ENCODE measurements at regions not wholly inside any gene's neighbourhood (a gene's known extent, or its start where the extent isn't known, plus 50 kb on each side); places are given as distances from the start of the nearest gene placed in this dataset.
"Not testable (repeated sequence)": the region's sequence is repeated elsewhere in the genome, so short reads cannot be mapped to it uniquely, and the experiment has no call there.

DNA sequence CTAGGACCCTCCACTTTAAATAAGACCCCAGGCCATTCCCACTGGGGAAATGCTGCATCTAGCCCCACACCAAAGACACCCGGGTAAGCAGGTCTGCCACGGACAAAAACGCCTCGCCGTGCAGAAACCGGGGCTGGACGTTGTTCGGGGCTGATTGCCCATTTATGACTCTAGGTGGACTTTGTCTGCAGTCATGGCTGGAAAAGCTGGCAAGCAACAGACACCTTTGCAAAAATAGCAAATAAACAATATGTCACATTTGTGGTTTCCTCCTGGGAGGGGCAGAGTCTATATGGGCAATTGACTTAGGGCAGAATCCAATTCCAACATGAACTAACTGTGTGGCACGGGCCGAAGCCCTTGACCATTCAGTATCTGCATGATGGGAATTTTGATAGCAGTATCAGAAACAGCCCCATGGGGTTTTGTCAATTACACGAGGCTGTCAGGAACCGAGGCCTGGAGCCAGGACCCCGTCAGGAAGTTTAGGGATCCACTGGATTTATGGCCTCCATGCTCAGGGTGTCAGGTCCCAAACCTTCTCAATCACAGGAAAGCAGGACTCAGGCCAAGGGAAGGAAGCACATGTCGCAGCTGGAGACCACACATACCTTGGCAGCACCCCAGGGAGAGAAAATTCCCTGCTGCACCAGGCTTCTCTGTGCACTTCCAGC lies 172.8 kb downstream of the OR4M2 start:
- H2AFZ ChIP-seq (ENCODE audit: control insufficient read depth, low read length); H3K36me3 ChIP-seq (ENCODE audit: control insufficient read depth in 2 of 2, extremely low read depth in 1 of 2, insufficient read depth in 2 of 2, low read length in 2 of 2); H3K9ac ChIP-seq (ENCODE audit: control insufficient read depth, extremely low read depth, insufficient read depth, low read length); H3K79me2 ChIP-seq (ENCODE audit: control insufficient read depth, insufficient read depth, low read length); dilution Hi-C loops (cut with MboI; ENCODE audit: extremely low pct_ligation_motif_present, low sequenced_read_pairs); H4K20me1 ChIP-seq (ENCODE audit: control insufficient read depth, extremely low read depth, insufficient read depth, low read length); DNase-seq (ENCODE audit: low read depth, low spot score); H3K4me2 ChIP-seq (ENCODE audit: control insufficient read depth, extremely low read depth, insufficient read depth, low read depth, low read length); FAIRE-seq; H3K27me3 ChIP-seq (ENCODE audit: control insufficient read depth, extremely low read depth, insufficient read depth, low read length); H3K4me3 ChIP-seq (ENCODE audit: control insufficient read depth in 2 of 3, extremely low read depth in 1 of 3, insufficient read depth in 2 of 3, low read depth in 1 of 3, low read length in 3 of 3); H3K4me1 ChIP-seq (ENCODE audit: control insufficient read depth, extremely low read depth, insufficient read depth, low read length); H3K27ac ChIP-seq (ENCODE audit: control insufficient read depth, insufficient read depth, low read length); H3K9me1 ChIP-seq (ENCODE audit: control insufficient read depth, extremely low read depth, insufficient read depth, low read length): not testable (repeated sequence)
- H3K9me3 ChIP-seq (ENCODE audit: control insufficient read depth, low read depth, low read length) = peaks cover 60% of the 10 kb centered on the region

DNA sequence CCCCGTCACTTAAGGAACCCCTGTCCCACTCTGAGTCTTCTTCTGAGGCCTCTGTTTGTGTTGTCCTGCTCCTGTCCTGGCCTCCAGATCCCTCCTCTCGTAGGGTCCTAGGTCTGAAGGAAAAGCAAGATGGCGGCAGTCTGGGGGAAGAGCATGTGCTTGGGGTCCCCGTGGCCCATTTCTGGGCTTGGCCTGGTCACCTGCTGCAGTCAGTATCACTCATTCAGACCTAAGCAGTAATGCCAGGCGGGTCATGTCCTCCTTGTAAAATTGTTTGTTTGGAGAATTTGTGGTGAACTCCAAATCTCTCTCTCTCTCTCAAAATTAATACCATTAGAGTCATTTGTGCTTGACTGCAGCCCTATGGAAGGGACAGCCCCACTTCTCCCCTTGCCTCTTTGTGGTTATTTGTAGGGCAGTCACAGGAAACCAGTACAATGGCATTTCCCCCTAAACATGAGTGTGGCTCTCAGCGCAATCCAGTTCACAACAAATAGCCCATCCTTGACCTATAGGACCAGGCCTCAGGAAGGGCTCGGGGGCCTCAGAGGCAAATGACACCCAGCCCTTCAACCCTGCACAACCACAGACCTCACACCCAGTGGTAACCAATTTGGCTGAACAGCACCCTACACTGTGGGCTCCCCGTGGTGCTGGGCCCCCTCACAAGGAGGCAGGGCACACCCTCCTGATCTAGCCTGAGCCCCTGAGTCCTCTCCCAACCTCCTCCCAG lies 173.5 kb downstream of the OR4M2 start:
- Histone ChIP-seq H3K27ac (ENCODE audit: control insufficient read depth, insufficient read depth, low read length) (no peak overlapping the region), H3K4me3 (ENCODE audit: control insufficient read depth in 2 of 3, extremely low read depth in 1 of 3, insufficient read depth in 2 of 3, low read depth in 1 of 3, low read length in 3 of 3) (no peak overlapping the region), H3K4me1 (ENCODE audit: control insufficient read depth, extremely low read depth, insufficient read depth, low read length) (no peaks in the 10 kb centered on the region), H2AFZ (ENCODE audit: control insufficient read depth, low read length) (no peak overlapping the region), H3K27me3 (ENCODE audit: control insufficient read depth, extremely low read depth, insufficient read depth, low read length) (no peaks in the 10 kb centered on the region), H3K9me1 (ENCODE audit: control insufficient read depth, extremely low read depth, insufficient read depth, low read length) (no peaks in the 10 kb centered on the region), H3K36me3 (ENCODE audit: control insufficient read depth in 2 of 2, extremely low read depth in 1 of 2, insufficient read depth in 2 of 2, low read length in 2 of 2) (no peaks in the 10 kb centered on the region), H3K9ac (ENCODE audit: control insufficient read depth, extremely low read depth, insufficient read depth, low read length) (no peak overlapping the region), H3K4me2 (ENCODE audit: control insufficient read depth, extremely low read depth, insufficient read depth, low read depth, low read length) (no peak overlapping the region), H3K79me2 (ENCODE audit: control insufficient read depth, insufficient read depth, low read length) (no peaks in the 10 kb centered on the region), H3K9me3 (ENCODE audit: control insufficient read depth, low read depth, low read length) (peaks cover 64% of the 10 kb centered on the region), H4K20me1 (ENCODE audit: control insufficient read depth, extremely low read depth, insufficient read depth, low read length) (no peaks in the 10 kb centered on the region)
- dilution Hi-C loops (cut with MboI; ENCODE audit: extremely low pct_ligation_motif_present, low sequenced_read_pairs) = no loop called here
- FAIRE-seq (no peak), DNase-seq (ENCODE audit: low read depth, low spot score) (no peak)
- TF ChIP-seq EZH2 (IDR thresholded peaks at IDR 0.05; ENCODE audit: low read length) = no peak
- TF ChIP-seq, protein P1, sequence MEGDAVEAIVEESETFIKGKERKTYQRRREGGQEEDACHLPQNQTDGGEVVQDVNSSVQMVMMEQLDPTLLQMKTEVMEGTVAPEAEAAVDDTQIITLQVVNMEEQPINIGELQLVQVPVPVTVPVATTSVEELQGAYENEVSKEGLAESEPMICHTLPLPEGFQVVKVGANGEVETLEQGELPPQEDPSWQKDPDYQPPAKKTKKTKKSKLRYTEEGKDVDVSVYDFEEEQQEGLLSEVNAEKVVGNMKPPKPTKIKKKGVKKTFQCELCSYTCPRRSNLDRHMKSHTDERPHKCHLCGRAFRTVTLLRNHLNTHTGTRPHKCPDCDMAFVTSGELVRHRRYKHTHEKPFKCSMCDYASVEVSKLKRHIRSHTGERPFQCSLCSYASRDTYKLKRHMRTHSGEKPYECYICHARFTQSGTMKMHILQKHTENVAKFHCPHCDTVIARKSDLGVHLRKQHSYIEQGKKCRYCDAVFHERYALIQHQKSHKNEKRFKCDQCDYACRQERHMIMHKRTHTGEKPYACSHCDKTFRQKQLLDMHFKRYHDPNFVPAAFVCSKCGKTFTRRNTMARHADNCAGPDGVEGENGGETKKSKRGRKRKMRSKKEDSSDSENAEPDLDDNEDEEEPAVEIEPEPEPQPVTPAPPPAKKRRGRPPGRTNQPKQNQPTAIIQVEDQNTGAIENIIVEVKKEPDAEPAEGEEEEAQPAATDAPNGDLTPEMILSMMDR (optimal IDR thresholded peaks at IDR 0.05 in 1 of 3, IDR thresholded peaks at IDR 0.05 in 1 of 3, conservative IDR thresholded peaks at IDR 0.05 in 1 of 3; ENCODE audit: extremely low read depth in 1 of 3, insufficient read depth in 2 of 3, low read length in 3 of 3) = no peak

DNA sequence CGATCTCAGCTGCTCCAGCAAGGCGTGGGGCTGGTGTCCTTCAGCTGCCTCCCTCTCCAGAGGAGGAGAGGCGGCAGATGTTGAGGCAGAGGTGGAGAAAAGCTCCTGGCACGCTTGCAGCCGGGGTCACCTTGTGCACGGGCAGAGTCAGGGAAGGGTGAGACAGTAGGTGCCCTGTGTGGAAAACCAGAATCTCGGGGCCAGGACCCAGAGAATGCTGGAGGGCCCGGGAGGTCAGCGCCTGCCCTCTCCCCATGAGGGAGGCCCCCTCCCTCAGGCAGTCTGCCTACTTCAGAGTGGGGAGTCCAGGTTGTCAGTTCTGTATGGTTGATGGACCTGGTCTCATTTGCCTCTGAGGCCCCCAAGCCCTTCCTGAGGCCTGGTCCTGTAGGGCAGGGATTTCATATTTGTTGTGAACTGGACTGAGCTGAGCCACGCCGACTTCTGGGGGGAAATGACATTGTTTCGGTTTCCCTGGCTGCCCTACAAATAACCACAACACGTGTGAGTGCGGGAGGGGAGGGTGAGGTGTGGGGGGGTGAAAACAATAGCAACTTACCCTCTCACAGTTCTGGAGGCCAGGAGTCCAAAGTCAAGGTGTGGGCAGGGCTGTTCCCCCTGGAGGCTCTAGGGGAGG lies 174.2 kb downstream of the OR4M2 start:
- DNase-seq (ENCODE audit: low read depth, low spot score); H3K9ac ChIP-seq (ENCODE audit: control insufficient read depth, extremely low read depth, insufficient read depth, low read length); H4K20me1 ChIP-seq (ENCODE audit: control insufficient read depth, extremely low read depth, insufficient read depth, low read length); H3K4me1 ChIP-seq (ENCODE audit: control insufficient read depth, extremely low read depth, insufficient read depth, low read length); H3K36me3 ChIP-seq (ENCODE audit: control insufficient read depth in 2 of 2, extremely low read depth in 1 of 2, insufficient read depth in 2 of 2, low read length in 2 of 2); H2AFZ ChIP-seq (ENCODE audit: control insufficient read depth, low read length); H3K27ac ChIP-seq (ENCODE audit: control insufficient read depth, insufficient read depth, low read length); dilution Hi-C loops (cut with MboI; ENCODE audit: extremely low pct_ligation_motif_present, low sequenced_read_pairs); FAIRE-seq; H3K27me3 ChIP-seq (ENCODE audit: control insufficient read depth, extremely low read depth, insufficient read depth, low read length); H3K79me2 ChIP-seq (ENCODE audit: control insufficient read depth, insufficient read depth, low read length); H3K4me3 ChIP-seq (ENCODE audit: control insufficient read depth in 2 of 3, extremely low read depth in 1 of 3, insufficient read depth in 2 of 3, low read depth in 1 of 3, low read length in 3 of 3); H3K4me2 ChIP-seq (ENCODE audit: control insufficient read depth, extremely low read depth, insufficient read depth, low read depth, low read length); H3K9me1 ChIP-seq (ENCODE audit: control insufficient read depth, extremely low read depth, insufficient read depth, low read length): not testable (repeated sequence)
- peaks cover 67% of the 10 kb centered on the region for H3K9me3 ChIP-seq (ENCODE audit: control insufficient read depth, low read depth, low read length)

DNA sequence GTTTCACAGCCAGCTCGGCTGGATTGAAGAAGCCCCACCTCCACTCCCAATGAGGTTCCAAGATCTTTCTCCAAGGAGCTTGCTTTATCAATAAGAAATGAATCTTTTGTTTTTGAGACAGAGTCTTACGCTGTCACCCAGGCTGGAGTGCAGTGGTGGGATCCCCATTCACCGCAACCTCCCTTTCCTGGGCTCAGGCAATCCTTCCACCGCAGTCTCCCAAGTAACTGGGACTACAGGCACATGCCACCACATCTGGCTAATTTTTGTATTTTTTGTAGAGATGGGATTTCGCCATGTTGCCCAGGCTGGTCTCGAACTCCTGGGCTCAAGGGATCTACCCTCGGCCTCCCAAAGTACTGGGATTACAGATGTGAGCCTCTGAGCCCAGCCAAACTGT lies 175.3 kb downstream of the OR4M2 start:
- H3K4me2 ChIP-seq (ENCODE audit: control insufficient read depth, extremely low read depth, insufficient read depth, low read depth, low read length); H3K4me3 ChIP-seq (ENCODE audit: control insufficient read depth in 2 of 3, extremely low read depth in 1 of 3, insufficient read depth in 2 of 3, low read depth in 1 of 3, low read length in 3 of 3); H4K20me1 ChIP-seq (ENCODE audit: control insufficient read depth, extremely low read depth, insufficient read depth, low read length); H3K9ac ChIP-seq (ENCODE audit: control insufficient read depth, extremely low read depth, insufficient read depth, low read length); H3K79me2 ChIP-seq (ENCODE audit: control insufficient read depth, insufficient read depth, low read length); H3K27ac ChIP-seq (ENCODE audit: control insufficient read depth, insufficient read depth, low read length); H3K27me3 ChIP-seq (ENCODE audit: control insufficient read depth, extremely low read depth, insufficient read depth, low read length); H3K36me3 ChIP-seq (ENCODE audit: control insufficient read depth in 2 of 2, extremely low read depth in 1 of 2, insufficient read depth in 2 of 2, low read length in 2 of 2); FAIRE-seq; H3K9me1 ChIP-seq (ENCODE audit: control insufficient read depth, extremely low read depth, insufficient read depth, low read length); H2AFZ ChIP-seq (ENCODE audit: control insufficient read depth, low read length); H3K4me1 ChIP-seq (ENCODE audit: control insufficient read depth, extremely low read depth, insufficient read depth, low read length); dilution Hi-C loops (cut with MboI; ENCODE audit: extremely low pct_ligation_motif_present, low sequenced_read_pairs); DNase-seq (ENCODE audit: low read depth, low spot score): not testable (repeated sequence)
- peaks cover 67% of the 10 kb centered on the region for H3K9me3 ChIP-seq (ENCODE audit: control insufficient read depth, low read depth, low read length)
